MV-4-11 (cell line): ENCODE measurements at regions not wholly inside any gene's neighbourhood (a gene's known extent, or its start where the extent isn't known, plus 50 kb on each side); places are given as distances from the start of the nearest gene placed in this dataset.

ENCODE experiments used
- DNase-seq: peaks from one replicate; lab custom pipeline; 2025; lab: John Stamatoyannopoulos, UW

DNA sequence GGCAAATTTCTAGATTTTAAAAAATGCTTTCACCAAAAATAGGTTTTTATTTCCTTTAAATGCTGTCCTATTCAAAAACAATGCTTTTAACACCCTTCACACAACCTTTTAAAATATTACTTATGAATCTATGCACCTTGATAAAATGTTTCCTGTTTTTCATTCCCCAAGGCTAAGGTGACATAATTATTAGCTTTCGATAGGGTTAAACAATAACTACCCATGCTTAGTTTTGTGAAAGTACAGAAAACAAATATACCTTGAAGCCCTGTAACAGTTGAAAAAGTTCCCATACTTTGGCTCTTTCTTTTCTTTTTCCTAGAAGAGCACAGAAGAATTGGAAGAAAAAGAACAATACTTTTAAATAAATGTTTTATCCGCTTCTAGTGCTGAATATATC lies 54.9 kb upstream of the ITPRID2 start:
- no peak for DNase-seq

GRCh38 chr2:181837563-181837962 lies 54.0 kb upstream of the ITPRID2 start:
- no peak for DNase-seq

DNA sequence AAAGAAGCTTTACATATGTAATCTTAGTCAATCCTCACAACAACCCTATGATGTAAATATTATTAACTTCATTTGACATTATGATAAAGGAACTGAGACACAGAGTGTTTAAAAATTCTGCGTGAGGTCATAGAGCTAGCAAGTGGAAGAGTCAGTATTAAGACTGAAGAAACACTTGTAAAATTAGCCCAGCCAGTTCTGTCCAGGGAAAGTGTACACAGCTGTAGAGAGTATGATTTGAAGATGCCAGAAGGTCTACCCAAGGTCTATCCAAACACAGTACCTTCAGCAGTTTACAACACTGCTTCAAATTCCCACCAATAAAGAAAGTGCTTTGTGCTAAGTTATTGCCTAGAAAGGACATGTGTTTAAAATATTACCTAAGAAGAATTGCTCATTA lies 51.7 kb upstream of the ITPRID2 start:
- DNase-seq: no peak

DNA sequence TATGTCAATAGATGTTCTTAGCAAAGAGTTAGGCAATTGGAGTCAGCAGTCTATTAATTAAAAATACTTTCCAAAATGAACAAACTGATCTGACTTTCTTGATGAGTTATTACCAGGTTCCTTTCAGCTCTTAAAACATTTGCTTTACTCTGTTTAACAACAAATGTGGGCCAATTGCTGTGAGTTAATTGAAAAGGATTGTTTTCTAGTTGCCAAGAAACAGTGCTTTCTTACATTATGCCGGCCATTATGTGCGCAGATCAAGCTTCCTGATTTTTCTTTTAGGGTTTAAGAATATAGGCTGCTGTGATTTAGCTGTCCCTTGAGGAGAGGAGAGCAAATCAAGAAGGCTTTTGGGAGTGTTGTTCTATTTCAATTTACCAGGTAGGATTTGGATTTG lies 50.5 kb upstream of the ITPRID2 start:
- DNase-seq: no peak
